Cardiac fibroblast (primary cell): ENCODE measurements at regions not wholly inside any gene's neighbourhood (a gene's known extent, or its start where the extent isn't known, plus 50 kb on each side); places are given as distances from the start of the nearest gene placed in this dataset.

Experiments used
- DNase-seq, 2 donors: peaks; one replicate each; pipeline versions ENCODE4 v3.0.0 to v3.0.0-alpha.2; 2010; ENCODE audit warnings: low read depth in 2 of 2
- H3K4me3 ChIP-seq, 2 donors: replicated peaks in 1 of 2; 1 replicate in 1 of 2; 2 replicates in 1 of 2; pipeline ENCODE4 v1.5.1; 2011; ENCODE audit warnings: low read depth in 2 of 2, low read length in 2 of 2, mild to moderate bottlenecking in 2 of 2, moderate library complexity in 1 of 2
- CTCF ChIP-seq: IDR thresholded peaks from one replicate; pipeline ENCODE4 v1.5.1; 2011; ENCODE audit warnings: low read depth, mild to moderate bottlenecking, low read length, inconsistent platforms

DNA sequence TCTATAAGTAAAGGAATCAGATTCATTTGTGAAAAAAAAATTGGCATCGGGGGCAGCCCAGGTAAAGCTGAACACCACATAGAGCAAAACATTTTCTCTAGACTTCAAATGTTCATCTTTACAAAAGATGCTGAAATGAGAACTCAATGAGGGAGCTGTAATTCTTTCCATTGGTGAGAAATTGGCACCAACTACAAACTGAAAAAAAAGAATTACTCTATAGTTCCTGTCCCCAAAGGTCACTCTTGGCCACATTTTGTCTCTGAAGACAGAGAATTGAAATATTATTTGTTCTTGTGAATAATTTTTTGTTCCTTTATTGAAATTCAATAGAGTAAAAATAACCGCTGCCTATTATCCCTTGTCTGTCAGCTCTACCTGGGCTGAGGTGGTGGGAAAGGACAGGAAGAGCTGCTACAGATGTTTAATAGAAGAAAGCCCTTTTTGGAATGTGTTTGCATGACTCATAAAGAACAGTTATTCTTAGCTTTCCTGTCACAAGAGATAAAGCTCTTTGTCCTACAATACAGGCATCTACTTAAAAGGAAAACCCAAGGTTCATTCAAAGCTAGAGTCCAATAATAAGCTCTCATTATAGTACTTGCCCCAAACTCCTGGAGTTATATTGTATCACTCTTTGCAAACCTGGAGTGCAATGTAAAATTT is 380.1 kb upstream of the KITLG start:
- no peak for TF ChIP-seq CTCF
- no peak overlapping the region for H3K4me3 ChIP-seq
- peak; percentile 58 to 59 for DNase-seq

- TF ChIP-seq CTCF = no peak
- DNase-seq = no peak
- H3K4me3 ChIP-seq = no peak overlapping the region
Observed at GRCh38 chr12:88958946-88959345, 378.7 kb upstream of the KITLG start.

DNA sequence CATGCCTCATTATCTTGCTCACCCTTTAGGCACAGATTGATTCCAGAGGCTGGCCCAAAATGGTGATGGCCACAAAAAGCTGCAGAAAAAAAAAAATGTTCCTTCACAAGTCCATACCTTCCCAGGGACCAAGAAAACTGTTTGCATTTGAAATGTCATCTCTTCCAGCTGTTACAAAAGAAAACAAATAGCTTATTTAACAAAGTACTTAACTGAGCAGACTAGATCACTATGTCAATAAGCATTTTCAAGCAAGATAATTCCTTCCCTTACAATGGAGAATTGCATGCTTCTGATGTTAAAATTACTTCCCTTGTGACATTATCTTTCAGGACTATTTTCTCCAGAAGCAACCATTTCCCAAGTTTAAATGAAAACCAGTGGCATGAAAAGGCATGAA is 377.9 kb upstream of the KITLG start:
- no peak overlapping the region for H3K4me3 ChIP-seq
- no peak for TF ChIP-seq CTCF
- DNase-seq = no peak

DNA sequence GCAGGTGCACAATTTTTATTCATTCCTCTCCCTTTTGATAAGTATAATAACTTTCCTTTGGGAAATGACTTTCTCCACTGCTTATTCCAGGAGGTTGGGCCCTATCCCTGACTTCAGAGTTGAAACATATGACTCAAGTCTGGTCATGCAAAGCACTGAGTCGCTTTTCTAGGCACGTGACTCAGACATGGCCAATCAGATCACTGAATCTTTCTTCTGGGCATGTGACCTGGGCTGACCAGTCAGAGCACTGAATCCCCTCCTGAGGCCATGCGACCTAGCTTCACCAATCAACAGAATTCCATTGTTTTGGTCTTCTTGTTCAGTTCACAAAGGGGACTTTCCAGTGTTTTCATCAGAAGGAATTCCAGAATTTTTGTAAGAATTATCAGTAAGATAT is 377.1 kb upstream of the KITLG start:
- no peak overlapping the region for H3K4me3 ChIP-seq
- TF ChIP-seq CTCF = no peak
- peak in 1 of 2 donors; percentile 38 for DNase-seq

GRCh38 chr12:88955531-88955930 is 375.3 kb upstream of the KITLG start:
- TF ChIP-seq CTCF = no peak
- H3K4me3 ChIP-seq = no peak overlapping the region
- no peak for DNase-seq

DNA sequence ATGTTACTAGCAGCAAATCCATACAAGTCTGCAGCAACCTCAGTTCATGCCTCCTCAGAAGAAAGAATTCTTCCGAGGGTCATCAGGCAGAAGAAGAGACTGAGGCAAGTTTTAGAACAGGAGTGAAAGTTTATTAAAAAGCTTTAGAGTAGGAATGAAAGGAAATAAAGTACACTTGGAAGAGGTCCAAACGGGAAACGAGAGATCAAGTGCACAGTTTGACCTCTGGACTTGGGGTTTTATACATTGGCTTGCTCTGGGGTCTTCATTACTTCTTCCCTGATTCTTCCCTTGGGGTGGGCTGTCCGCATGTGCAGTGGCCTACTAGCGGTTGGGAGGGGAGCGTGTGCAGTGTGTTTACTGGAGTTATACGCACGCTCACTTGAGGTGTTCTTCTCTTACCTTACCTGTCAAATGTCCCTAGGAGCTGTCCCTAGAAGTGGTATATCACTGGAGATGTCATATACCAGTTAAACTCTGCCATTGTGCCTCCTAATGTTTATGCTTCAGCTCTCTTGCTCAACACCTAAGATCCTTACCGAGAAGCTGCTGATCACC is 372.8 kb upstream of the KITLG start:
- TF ChIP-seq CTCF = no peak
- DNase-seq = no peak
- H3K4me3 ChIP-seq = no peak overlapping the region

- TF ChIP-seq CTCF = no peak
- H3K4me3 ChIP-seq = no peak overlapping the region
- peak; percentile 32 to 65 for DNase-seq
Observed at GRCh38 chr12:88952562-88952942, 372.3 kb upstream of the KITLG start.
